Transverse colon (tissue), 4 donors: ENCODE measurements at regions not wholly inside any gene's neighbourhood (a gene's known extent, or its start where the extent isn't known, plus 50 kb on each side); places are given as distances from the start of the nearest gene placed in this dataset.

Experiments used
- DNase-seq: peaks from one replicate; pipeline ENCODE4 v3.0.0-alpha.2; 2019
- H3K27ac ChIP-seq, 4 donors: fragments of 200-600 bp; sonication (generic); 2 replicates each; pipeline ENCODE4 v1.5.1; 2016 to 2018; ENCODE audit warnings: inconsistent platforms in 4 of 4
- H3K27me3 ChIP-seq: fragments of 200-600 bp; sonication (generic); 2 replicates; pipeline ENCODE4 v1.5.1; 2017; ENCODE audit warnings: inconsistent platforms
- H3K36me3 ChIP-seq, 4 donors: fragments of 200-600 bp; sonication (generic); 2 replicates each; pipeline ENCODE4 v1.5.1; 2017 to 2019; ENCODE audit warnings: inconsistent platforms in 4 of 4
- H3K4me1 ChIP-seq, 4 donors: fragments of 200-600 bp; sonication (generic); 2 replicates each; pipeline ENCODE4 v1.5.1; 2017 to 2020; ENCODE audit warnings: inconsistent platforms in 4 of 4
- H3K4me3 ChIP-seq, 4 donors: fragments of 200-600 bp; sonication (generic); 1 replicate in 1 of 4; 2 replicates in 3 of 4; pipeline versions ENCODE4 v1.5.1 to v1.6.1; 2017 to 2019; ENCODE audit warnings: inconsistent platforms in 4 of 4
- H3K9me3 ChIP-seq, 2 donors: fragments of 200-600 bp; sonication (generic); 2 replicates each; pipeline ENCODE4 v1.5.1; 2017 to 2019; ENCODE audit warnings: inconsistent platforms in 2 of 2
- EP300 ChIP-seq: sonication (generic); formaldehyde crosslinking; IDR thresholded peaks from one replicate; pipeline ENCODE4 v1.6.1; 2017; ENCODE audit warnings: antibody characterized with exemption, low read depth
- POLR2A ChIP-seq: fragments of 450-650 bp; IDR thresholded peaks from one replicate; pipeline ENCODE4 v1.6.1; 2016; ENCODE audit warnings: antibody characterized with exemption, mild to moderate bottlenecking, moderate library complexity
- POLR2AphosphoS5 ChIP-seq, 3 donors: sonication (generic); formaldehyde crosslinking; IDR thresholded peaks; one replicate each; pipeline ENCODE4 v1.6.1; 2016; ENCODE audit warnings: antibody characterized with exemption in 3 of 3
- WGBS, 2 donors: methylation state at CpG; one replicate each; pipeline ENCODE4 v1.1.5; 2018; ENCODE audit warnings: low coverage in 1 of 2; 5-methylcytosine and 5-hydroxymethylcytosine counted together
- in situ Hi-C, 4 donors: fragments of 200-750 bp; cut with MboI; loops; one replicate each; pipeline versions ENCODE4 v1.15.0 to v1.15.1; 2017; ENCODE audit warnings: low sequenced_read_pairs in 3 of 4, low pct_ligation_motif_present in 1 of 4, low pct_unique_long_range_greater_than_20kb in 1 of 4
- intact Hi-C: fragments of 100-400 bp; cut with DNase I; formaldehyde crosslinking; loops from one replicate; pipeline ENCODE4 v1.15.1; 2023; ENCODE audit warnings: low total_unique reads
- TF ChIP-seq, protein P1 (sequence below), 5 experiments: fragments of 200-600 bp in 3 of 5; fragments of 450-650 bp in 2 of 5; sonication (generic) in 3 of 5; IDR thresholded peaks; 1 replicate in 2 of 5; 2 replicates in 3 of 5; pipeline ENCODE4 v1.5.1; 2016 to 2017; ENCODE audit warnings: antibody characterized with exemption in 5 of 5, inconsistent platforms in 3 of 5, mild to moderate bottlenecking in 2 of 5, moderate library complexity in 1 of 5

DNA sequence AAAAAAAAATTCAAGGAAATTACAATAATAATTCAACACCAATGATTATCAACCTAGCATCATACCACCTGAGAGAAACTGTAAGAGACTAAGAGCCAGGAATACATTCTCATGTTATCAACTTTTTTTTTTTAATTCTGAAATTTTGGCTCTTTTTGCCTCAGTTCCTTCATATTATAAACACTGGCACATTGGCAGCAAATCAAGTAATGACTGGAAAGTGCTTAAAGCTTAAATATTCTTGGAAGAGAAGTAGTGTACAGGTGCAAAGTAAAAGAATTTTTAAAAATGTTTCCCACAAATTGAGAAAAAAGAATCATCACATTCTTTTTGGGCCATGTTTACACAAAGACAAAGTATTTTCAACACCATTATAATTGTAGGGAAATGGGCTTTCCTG lies 296.9 kb upstream of the SOX5 start:
- H3K27ac ChIP-seq, result no peak overlapping the region
- H3K4me1 ChIP-seq, result no peaks in the 10 kb centered on the region
- no peaks in the 10 kb centered on the region for H3K9me3 ChIP-seq
- TF ChIP-seq, protein P1, sequence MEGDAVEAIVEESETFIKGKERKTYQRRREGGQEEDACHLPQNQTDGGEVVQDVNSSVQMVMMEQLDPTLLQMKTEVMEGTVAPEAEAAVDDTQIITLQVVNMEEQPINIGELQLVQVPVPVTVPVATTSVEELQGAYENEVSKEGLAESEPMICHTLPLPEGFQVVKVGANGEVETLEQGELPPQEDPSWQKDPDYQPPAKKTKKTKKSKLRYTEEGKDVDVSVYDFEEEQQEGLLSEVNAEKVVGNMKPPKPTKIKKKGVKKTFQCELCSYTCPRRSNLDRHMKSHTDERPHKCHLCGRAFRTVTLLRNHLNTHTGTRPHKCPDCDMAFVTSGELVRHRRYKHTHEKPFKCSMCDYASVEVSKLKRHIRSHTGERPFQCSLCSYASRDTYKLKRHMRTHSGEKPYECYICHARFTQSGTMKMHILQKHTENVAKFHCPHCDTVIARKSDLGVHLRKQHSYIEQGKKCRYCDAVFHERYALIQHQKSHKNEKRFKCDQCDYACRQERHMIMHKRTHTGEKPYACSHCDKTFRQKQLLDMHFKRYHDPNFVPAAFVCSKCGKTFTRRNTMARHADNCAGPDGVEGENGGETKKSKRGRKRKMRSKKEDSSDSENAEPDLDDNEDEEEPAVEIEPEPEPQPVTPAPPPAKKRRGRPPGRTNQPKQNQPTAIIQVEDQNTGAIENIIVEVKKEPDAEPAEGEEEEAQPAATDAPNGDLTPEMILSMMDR (IDR thresholded peaks at IDR 0.05), result no peak
- TF ChIP-seq POLR2A (no peak), EP300 (no peak), POLR2AphosphoS5 (IDR thresholded peaks at IDR 0.05) (no peak)
- in situ Hi-C loops (no loop called here), intact Hi-C loops (no loop called here)
- no peaks in the 10 kb centered on the region for H3K36me3 ChIP-seq
- no peak overlapping the region for H3K4me3 ChIP-seq
- DNase-seq, result no peak
- no peaks in the 10 kb centered on the region for H3K27me3 ChIP-seq

DNA sequence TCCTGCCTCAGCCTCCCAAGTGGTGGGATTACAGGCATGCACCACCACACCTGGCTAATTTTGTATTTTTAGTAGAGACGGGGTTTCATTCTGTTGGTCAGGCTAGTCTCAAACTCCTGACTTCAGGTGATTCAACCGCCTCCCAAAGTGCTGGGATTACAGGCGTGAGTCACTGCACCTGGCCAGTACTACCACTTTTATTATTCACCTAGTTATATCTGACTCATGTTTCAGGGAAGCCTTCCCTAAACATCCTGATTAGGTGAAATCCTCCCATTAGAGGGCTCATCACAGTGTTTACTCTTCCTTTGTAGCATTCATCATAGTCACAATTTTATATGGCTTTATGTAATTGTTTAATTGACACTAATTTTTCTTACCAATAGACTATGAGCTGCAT lies 295.3 kb upstream of the SOX5 start:
- Histone ChIP-seq H3K27ac (no peak overlapping the region), H3K36me3 (no peaks in the 10 kb centered on the region), H3K9me3 (no peaks in the 10 kb centered on the region), H3K4me3 (no peak overlapping the region), H3K4me1 (no peaks in the 10 kb centered on the region), H3K27me3 (no peaks in the 10 kb centered on the region)
- WGBS, 2 donors, result 46 to 60% methylated on average over 1 to 3 of the region's 3 CpGs
- in situ Hi-C loops (no loop called here), intact Hi-C loops (no loop called here)
- no peak for DNase-seq
- TF ChIP-seq, protein P1 (IDR thresholded peaks at IDR 0.05), result no peak
- TF ChIP-seq POLR2AphosphoS5 (IDR thresholded peaks at IDR 0.05) (no peak), POLR2A (no peak), EP300 (no peak)

DNA sequence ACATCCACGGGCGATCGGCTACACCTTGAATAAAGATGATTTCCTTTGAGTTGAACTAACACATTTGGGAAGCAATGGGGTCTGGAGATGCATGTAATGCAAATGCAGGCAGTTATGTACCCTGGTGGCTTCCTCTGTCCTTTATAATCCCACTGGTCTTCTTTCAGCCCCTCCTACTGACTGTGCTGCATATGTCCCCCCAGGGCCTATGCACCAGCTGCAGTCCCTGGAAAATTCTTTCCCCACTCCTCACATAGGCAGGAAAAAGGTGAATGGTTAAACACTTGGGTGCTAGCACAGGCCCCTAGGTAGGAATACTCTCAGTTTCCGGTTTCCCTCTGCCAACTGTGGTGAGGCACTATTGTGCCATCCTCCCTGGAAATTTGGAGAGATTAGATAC lies 294.8 kb upstream of the SOX5 start:
- H3K36me3 ChIP-seq, result no peaks in the 10 kb centered on the region
- H3K27ac ChIP-seq, result no peak overlapping the region
- intact Hi-C loops (no loop called here), in situ Hi-C loops (no loop called here)
- no peaks in the 10 kb centered on the region for H3K4me1 ChIP-seq
- DNase-seq, result no peak
- TF ChIP-seq POLR2AphosphoS5 (IDR thresholded peaks at IDR 0.05), result no peak
- TF ChIP-seq EP300, result no peak
- TF ChIP-seq, protein P1 (IDR thresholded peaks at IDR 0.05), result no peak
- TF ChIP-seq POLR2A, result no peak
- H3K4me3 ChIP-seq, result no peak overlapping the region
- H3K27me3 ChIP-seq, result no peaks in the 10 kb centered on the region
- WGBS, 2 donors, result 92 to 95% methylated on average over 3 to 4 of the region's 4 CpGs
- H3K9me3 ChIP-seq, result no peaks in the 10 kb centered on the region

DNA sequence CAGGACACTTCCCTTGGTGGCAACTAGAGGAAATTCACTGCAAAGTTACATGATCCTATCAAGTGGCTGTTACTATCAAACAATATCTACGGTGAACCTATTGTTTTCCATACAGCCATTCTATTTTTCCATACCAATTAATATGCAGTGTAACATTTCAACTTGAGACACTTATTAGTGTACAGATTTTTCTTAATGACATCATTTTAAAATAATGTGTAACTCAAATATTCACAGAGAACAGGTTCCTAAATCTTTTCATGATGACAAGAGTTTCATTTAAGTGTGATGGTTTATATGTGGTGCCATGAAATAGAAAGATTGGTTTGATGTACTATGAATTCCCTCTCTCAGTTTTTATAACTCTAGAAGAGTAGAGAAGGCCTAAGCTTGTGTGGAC lies 291.2 kb upstream of the SOX5 start:
- WGBS, 2 donors, result 92 to 93% methylated on average over 1 of the region's 1 CpG
- Histone ChIP-seq H3K27me3 (no peaks in the 10 kb centered on the region), H3K4me3 (no peak overlapping the region), H3K36me3 (no peaks in the 10 kb centered on the region), H3K4me1 (no peaks in the 10 kb centered on the region), H3K27ac (no peak overlapping the region), H3K9me3 (no peaks in the 10 kb centered on the region)
- intact Hi-C loops (no loop called here), in situ Hi-C loops (no loop called here)
- TF ChIP-seq EP300, result no peak
- no peak for DNase-seq

DNA sequence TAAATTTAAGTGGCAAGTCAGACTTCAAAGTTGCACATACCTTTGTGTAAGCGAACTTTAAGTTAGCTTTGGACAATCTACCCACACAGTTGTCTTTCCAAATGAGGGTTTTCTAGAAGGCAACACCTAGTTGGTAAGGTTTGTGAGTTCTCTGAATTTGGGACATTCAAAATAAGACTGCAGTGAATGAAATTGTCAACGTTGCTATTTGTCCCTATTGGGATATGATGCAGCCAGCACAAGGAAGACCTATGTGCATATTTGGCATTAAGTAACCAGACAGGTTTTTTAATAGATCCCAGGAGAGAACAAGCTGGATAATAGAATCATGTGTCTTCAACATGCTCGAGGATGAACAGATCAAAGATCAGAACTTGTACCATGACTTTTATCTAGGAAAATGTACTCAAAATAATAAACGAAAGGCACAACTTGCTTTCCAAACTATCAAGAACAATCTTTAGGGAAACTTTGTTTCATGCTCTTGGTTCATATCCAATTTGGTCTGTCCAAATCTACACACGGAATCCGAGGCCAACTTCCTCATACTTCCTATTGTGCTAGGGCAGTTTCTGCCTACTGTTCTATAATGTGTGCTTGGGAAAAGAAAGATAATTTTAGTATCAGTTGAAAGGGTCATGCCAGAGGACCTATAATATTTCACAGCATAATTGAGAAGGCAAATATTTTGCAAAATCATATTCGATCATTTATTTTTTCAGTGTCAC lies 284.2 kb upstream of the SOX5 start:
- TF ChIP-seq, protein P1 (IDR thresholded peaks at IDR 0.05), result no peak
- TF ChIP-seq POLR2AphosphoS5 (IDR thresholded peaks at IDR 0.05) (no peak), EP300 (no peak), POLR2A (no peak)
- intact Hi-C loops (no loop called here), in situ Hi-C loops (no loop called here)
- H3K27ac ChIP-seq, result no peak overlapping the region
- H3K36me3 ChIP-seq, result no peaks in the 10 kb centered on the region
- no peak for DNase-seq
- H3K27me3 ChIP-seq, result no peaks in the 10 kb centered on the region
- H3K4me3 ChIP-seq, result no peak overlapping the region
- H3K9me3 ChIP-seq, result no peaks in the 10 kb centered on the region
- 55 to 60% methylated on average over 6 to 7 of the region's 7 CpGs for WGBS, 2 donors
- no peaks in the 10 kb centered on the region for H3K4me1 ChIP-seq
